ENCODE measurements at regions not wholly inside any gene's neighbourhood (a gene's known extent, or its start where the extent isn't known, plus 50 kb on each side); places are given as distances from the start of the nearest gene placed in this dataset.
"Not testable (repeated sequence)": the region's sequence is repeated elsewhere in the genome, so short reads cannot be mapped to it uniquely, and the experiment has no call there.

DNA sequence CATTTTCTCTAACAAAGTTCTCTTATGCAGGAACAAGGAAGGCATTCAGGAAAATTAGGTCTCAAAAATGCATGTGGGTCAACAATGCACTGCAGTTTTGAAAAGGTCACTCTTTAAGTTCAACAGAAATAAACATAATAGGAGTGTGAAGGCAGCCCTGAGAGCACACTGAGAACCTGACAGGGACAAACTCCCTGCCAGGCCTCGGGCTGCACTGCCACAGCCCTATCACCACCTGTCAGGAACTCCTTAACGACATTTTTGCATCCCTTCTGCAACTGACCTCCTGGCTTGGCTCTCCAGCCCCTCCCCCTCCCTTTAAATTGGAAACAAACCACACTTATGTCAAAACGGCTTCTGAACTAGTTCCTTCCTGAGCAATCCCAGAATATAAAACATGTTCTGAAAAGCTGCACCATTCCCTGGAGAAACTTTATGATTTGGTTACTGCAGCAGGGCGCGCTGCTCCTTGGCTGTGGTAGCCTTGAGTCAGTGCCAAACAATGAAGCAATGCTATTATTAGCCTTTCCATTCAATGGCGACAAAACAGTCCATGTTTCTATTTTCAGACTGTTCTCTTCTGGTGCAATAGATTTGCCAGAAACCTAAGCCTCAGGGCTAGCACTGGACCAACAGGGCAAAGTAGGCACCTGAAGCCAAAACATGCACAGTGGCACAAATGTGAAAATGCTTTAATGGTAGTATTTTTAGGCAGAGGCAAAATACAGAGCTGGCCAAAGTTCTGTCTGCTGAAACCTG, 160.1 kb upstream of the ZNF608 start:
- no peak overlapping the region for H3K27ac ChIP-seq (ENCODE audit: low read length)
- H3K36me3 ChIP-seq (ENCODE audit: control insufficient read depth, low read depth, low read length), result no peaks in the 10 kb centered on the region
- H3K4me1 ChIP-seq (ENCODE audit: control insufficient read depth, low read depth, low read length), result peaks cover 38% of the 10 kb centered on the region
- no peaks in the 10 kb centered on the region for H3K9me3 ChIP-seq (ENCODE audit: control insufficient read depth, low read depth, low read length)
- no peak overlapping the region for H3K9ac ChIP-seq (ENCODE audit: low read length)
- peaks cover 38% of the 10 kb centered on the region for H3K27me3 ChIP-seq (ENCODE audit: control insufficient read depth, insufficient read depth, low read length)
- H3K4me3 ChIP-seq (ENCODE audit: low read length), result no peak overlapping the region

DNA sequence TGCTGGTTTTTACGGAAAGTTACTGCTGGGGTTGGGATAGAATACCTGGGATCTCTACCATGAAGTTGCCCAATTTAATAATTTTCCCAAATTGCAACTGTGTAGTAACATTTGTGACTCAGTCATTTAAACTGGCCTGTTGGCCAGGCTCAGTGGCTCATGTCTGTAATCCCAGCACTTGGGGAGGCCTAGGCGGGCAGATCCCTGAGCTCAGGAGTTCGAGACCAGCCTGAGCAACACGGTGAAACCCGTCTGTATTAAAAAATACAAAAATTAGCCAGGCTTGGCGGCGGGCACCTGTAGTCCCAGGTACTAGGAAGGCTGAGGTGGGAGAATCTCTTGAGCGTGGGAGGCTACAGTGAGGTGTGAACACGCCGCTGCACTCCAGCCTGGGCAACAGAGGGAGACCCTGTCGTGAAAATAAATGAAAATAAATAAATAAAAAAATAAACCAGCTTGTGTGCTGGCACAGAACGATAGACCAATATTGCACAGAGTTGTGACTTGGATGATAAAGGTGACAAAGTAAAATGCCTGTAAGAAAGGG, 160.7 kb upstream of the ZNF608 start:
- Histone ChIP-seq H3K36me3 (ENCODE audit: control insufficient read depth, low read depth, low read length) (no peaks in the 10 kb centered on the region), H3K4me3 (ENCODE audit: low read length) (no peak overlapping the region), H3K4me1 (ENCODE audit: control insufficient read depth, low read depth, low read length) (peaks cover 35% of the 10 kb centered on the region), H3K9me3 (ENCODE audit: control insufficient read depth, low read depth, low read length) (no peaks in the 10 kb centered on the region), H3K27ac (ENCODE audit: low read length) (no peak overlapping the region), H3K27me3 (ENCODE audit: control insufficient read depth, insufficient read depth, low read length) (peaks cover 38% of the 10 kb centered on the region), H3K9ac (ENCODE audit: low read length) (no peak overlapping the region)

DNA sequence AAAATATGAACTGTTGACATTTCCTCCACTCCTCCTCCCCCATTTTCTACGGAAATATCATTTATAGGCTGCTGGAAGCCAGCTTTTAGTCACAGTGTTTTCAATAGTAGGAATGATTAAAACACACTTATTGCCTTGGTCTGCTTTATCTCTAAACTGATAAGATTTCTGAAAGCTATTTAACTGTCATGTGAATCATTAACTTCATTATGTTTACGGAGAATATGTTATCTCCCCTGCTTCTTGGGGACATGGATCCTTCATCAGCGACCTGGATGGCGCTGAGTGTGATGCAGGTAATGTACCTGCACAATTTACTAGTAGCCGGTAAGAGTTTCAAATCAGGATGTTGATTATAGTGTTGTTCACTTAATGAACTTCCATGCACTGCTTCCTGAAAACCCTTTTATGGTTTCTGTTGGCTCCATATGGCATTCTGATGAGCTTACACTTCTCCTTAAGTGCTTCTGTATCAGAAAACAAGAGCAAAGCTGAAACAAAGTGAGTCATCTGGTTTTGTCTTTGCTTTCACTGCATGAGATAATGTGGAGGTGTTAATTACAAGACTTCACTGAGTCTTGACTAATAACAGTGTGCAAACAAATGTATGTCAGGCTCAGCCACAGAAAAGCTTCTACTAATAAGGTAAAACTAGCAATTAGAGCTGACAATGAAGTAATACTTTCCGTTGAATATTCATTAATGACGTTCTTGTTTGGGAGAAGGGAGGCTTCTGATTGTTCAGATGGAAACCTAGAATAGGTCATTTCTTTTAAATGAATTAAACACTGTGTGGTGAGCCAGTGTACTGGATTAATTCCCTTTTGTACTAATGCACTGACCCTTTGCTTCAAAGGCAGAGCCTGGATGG, 162.4 kb upstream of the ZNF608 start:
- peaks cover 30% of the 10 kb centered on the region for H3K4me1 ChIP-seq (ENCODE audit: control insufficient read depth, low read depth, low read length)
- no peak overlapping the region for H3K4me3 ChIP-seq (ENCODE audit: low read length)
- H3K27me3 ChIP-seq (ENCODE audit: control insufficient read depth, insufficient read depth, low read length), result peaks cover 30% of the 10 kb centered on the region
- H3K36me3 ChIP-seq (ENCODE audit: control insufficient read depth, low read depth, low read length), result no peaks in the 10 kb centered on the region
- H3K27ac ChIP-seq (ENCODE audit: low read length), result no peak overlapping the region
- no peaks in the 10 kb centered on the region for H3K9me3 ChIP-seq (ENCODE audit: control insufficient read depth, low read depth, low read length)
- no peak overlapping the region for H3K9ac ChIP-seq (ENCODE audit: low read length)

DNA sequence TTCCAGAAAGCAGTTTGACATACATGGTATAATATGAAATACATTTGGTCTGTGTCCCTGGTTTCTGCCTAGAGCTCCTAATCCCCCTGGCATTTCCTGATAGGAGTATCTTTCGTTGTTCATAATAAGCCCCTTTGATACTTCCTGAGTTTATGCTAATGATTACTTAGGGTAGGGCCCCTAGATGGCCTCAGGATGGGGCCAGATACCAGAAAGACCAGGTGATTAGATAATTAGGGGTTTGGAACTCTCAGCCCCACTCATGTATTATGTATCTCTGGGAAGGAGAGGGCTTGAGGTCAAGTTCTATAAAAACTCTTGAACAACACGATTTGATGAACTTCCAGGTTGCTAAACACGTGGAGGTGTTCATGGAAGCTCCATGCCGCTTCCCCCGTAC, 163.3 kb upstream of the ZNF608 start:
- Histone ChIP-seq H3K27me3 (ENCODE audit: control insufficient read depth, insufficient read depth, low read length) (peaks cover 21% of the 10 kb centered on the region), H3K4me1 (ENCODE audit: control insufficient read depth, low read depth, low read length) (peaks cover 30% of the 10 kb centered on the region), H3K36me3 (ENCODE audit: control insufficient read depth, low read depth, low read length) (no peaks in the 10 kb centered on the region), H3K4me3 (ENCODE audit: low read length) (no peak overlapping the region), H3K9ac (ENCODE audit: low read length) (no peak overlapping the region), H3K27ac (ENCODE audit: low read length) (no peak overlapping the region), H3K9me3 (ENCODE audit: control insufficient read depth, low read depth, low read length) (no peaks in the 10 kb centered on the region)

DNA sequence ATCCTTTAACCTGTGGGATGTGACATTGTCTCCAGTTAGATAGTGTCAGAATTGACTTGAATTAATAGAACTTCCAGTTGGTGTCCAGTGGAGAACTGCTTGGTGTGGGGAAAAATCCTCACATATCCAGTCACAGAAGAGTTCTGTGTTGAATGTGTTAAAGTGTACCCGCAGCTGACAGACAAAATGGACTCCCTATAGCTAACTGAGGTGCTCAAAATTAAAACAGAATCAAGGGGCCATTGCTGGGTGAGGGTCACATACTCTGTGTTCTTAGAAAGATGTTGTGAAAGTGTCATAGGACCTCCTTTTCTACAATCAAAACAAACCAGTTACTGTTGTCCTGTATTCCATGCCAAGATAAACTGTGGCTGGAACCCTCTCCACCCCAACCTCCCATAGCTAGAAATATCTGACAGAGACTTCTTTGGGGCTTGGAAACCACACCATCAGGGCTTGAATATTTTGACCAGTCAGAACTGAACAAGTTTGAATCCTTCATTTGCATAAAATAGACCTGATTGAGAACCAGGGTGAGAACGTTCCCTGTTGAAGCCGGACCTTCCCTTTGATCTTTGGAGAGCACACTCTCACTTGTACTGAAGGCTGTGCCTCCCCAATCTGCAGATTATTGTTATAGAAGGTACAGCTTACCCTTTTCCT, 164.0 kb upstream of the ZNF608 start:
- Histone ChIP-seq H3K36me3 (ENCODE audit: control insufficient read depth, low read depth, low read length) (no peaks in the 10 kb centered on the region), H3K9ac (ENCODE audit: low read length) (no peak overlapping the region), H3K4me3 (ENCODE audit: low read length) (no peak overlapping the region), H3K4me1 (ENCODE audit: control insufficient read depth, low read depth, low read length) (peaks cover 22% of the 10 kb centered on the region), H3K27me3 (ENCODE audit: control insufficient read depth, insufficient read depth, low read length) (peaks cover 16% of the 10 kb centered on the region), H3K9me3 (ENCODE audit: control insufficient read depth, low read depth, low read length) (no peaks in the 10 kb centered on the region), H3K27ac (ENCODE audit: low read length) (no peak overlapping the region)

DNA sequence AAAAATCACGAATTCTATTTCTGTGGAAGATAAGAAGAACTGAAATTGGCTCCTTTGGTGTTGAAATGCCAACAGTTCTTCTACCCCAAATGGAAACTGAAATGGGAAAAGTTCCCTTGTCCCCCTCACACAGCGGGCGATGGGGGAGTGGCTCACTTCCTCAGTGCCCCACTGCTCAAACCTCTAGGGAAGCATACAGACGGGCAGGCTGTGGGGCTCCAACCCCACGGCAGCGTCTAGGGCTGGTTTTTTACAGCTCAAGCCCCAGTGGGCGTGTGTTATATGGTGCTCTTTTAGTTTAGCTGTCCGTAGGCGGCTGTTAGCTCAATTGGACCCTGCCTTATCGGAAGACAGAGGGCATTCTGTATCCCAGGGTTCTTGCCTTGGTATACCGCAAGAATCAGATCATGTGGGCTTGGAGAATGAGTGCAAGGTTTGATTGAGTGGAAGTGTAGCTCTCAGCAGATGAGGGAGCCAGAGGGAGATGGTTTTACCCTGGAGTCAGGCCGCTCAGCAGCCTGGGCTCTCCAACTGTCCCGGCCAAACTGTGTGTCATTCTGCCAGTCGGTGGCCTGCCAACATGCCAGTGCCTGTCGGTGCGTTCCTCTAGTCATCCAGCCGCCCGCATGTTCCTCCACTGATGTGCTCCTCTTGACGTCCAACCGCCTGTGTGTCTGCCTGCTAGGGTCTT, 166.3 kb upstream of the ZNF608 start:
- no peaks in the 10 kb centered on the region for H3K36me3 ChIP-seq (ENCODE audit: control insufficient read depth, low read depth, low read length)
- peaks cover 5% of the 10 kb centered on the region for H3K27me3 ChIP-seq (ENCODE audit: control insufficient read depth, insufficient read depth, low read length)
- H3K9me3 ChIP-seq (ENCODE audit: control insufficient read depth, low read depth, low read length), result no peaks in the 10 kb centered on the region
- peaks cover 7% of the 10 kb centered on the region for H3K4me1 ChIP-seq (ENCODE audit: control insufficient read depth, low read depth, low read length)
- H3K9ac ChIP-seq (ENCODE audit: low read length), result no peak overlapping the region
- no peak overlapping the region for H3K27ac ChIP-seq (ENCODE audit: low read length)
- no peak overlapping the region for H3K4me3 ChIP-seq (ENCODE audit: low read length)

DNA sequence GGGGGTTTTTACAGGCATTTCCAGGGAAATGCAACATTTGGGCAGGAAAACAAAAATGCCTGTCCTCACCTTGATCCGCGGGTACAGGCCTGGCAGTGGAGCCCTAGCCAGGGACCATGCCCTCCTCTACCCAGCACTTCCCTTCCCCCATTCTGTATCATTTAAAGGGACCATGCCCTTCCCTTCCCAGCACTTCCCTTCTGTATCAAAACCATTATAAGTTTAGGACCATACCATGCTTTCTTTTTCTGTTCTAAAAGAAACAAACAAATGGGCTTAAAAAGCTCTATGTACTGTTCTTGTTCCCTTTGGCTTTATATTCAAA, 166.9 kb upstream of the ZNF608 start:
- Histone ChIP-seq H3K4me3 (ENCODE audit: low read length) (no peak overlapping the region), H3K27me3 (ENCODE audit: control insufficient read depth, insufficient read depth, low read length) (peaks cover 5% of the 10 kb centered on the region), H3K9ac (ENCODE audit: low read length) (no peak overlapping the region), H3K4me1 (ENCODE audit: control insufficient read depth, low read depth, low read length) (peaks cover 7% of the 10 kb centered on the region), H3K27ac (ENCODE audit: low read length) (no peak overlapping the region), H3K9me3 (ENCODE audit: control insufficient read depth, low read depth, low read length) (no peaks in the 10 kb centered on the region), H3K36me3 (ENCODE audit: control insufficient read depth, low read depth, low read length) (no peaks in the 10 kb centered on the region)

DNA sequence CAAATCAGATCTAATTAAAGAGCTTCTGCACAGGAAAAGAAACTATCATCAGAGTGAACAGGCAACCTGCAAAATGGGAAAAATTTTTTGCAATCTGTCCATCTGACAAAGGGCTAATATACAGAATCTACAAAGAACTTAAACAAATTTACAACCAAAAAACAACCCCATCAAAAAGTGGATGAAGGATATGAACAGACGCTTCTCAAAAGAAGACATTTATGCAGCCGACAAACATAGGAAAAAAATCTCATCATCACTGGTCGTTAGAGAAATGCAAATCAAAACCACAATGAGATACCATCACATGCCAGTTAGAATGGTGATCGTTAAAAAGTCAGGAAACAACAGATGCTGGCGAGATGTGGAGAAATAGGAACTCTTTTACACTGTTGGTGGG, 169.9 kb upstream of the ZNF608 start:
- not testable (repeated sequence) for H3K27ac ChIP-seq (ENCODE audit: low read length); H3K9ac ChIP-seq (ENCODE audit: low read length); H3K36me3 ChIP-seq (ENCODE audit: control insufficient read depth, low read depth, low read length); H3K4me3 ChIP-seq (ENCODE audit: low read length); H3K9me3 ChIP-seq (ENCODE audit: control insufficient read depth, low read depth, low read length); H3K27me3 ChIP-seq (ENCODE audit: control insufficient read depth, insufficient read depth, low read length)
- H3K4me1 ChIP-seq (ENCODE audit: control insufficient read depth, low read depth, low read length), result peaks cover 29% of the 10 kb centered on the region

DNA sequence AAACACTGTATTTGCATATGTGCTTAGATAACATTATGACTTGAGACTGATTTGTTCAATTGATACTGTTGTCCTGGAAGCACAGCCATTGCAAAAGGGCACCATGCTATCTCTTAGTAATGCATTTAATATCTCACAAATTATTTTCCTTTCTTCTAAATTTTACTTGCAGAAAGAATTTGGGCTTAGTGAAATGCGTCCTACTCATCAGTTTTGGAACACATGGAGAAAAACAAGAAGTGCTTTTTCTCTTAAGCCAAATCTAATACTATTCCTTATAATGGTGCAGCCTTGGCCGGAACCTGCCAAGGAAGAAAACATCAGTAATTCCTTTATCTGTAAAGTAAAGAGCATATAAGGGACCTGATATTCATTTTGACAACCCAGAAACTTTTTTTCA, 172.2 kb upstream of the ZNF608 start:
- no peak overlapping the region for H3K4me3 ChIP-seq (ENCODE audit: low read length)
- H3K27ac ChIP-seq (ENCODE audit: low read length), result no peak overlapping the region
- H3K9me3 ChIP-seq (ENCODE audit: control insufficient read depth, low read depth, low read length), result no peaks in the 10 kb centered on the region
- no peaks in the 10 kb centered on the region for H3K36me3 ChIP-seq (ENCODE audit: control insufficient read depth, low read depth, low read length)
- H3K9ac ChIP-seq (ENCODE audit: low read length), result no peak overlapping the region
- peaks cover 52% of the 10 kb centered on the region for H3K4me1 ChIP-seq (ENCODE audit: control insufficient read depth, low read depth, low read length)
- no peaks in the 10 kb centered on the region for H3K27me3 ChIP-seq (ENCODE audit: control insufficient read depth, insufficient read depth, low read length)

DNA sequence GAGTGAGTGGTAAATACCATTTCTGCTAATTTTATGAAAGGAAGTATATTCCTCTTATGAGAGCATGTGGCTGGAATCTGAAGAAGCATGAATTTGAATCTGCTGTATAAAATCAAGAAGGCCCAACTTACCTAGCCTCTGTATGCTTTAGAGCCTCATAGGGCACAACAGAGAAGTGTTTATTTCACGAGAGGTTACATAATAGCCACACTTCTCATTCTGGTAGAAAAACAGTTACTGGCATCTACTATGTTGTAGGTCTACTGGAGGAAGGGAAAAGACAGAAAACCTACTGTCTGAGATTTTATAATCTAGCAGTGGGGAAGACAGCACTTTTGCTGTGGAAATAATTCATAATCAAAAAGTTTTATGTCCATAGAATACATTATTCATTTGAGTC, 172.6 kb upstream of the ZNF608 start:
- Histone ChIP-seq H3K27ac (ENCODE audit: low read length) (no peak overlapping the region), H3K9ac (ENCODE audit: low read length) (no peak overlapping the region), H3K4me1 (ENCODE audit: control insufficient read depth, low read depth, low read length) (peaks cover 54% of the 10 kb centered on the region), H3K27me3 (ENCODE audit: control insufficient read depth, insufficient read depth, low read length) (no peaks in the 10 kb centered on the region), H3K9me3 (ENCODE audit: control insufficient read depth, low read depth, low read length) (no peaks in the 10 kb centered on the region), H3K4me3 (ENCODE audit: low read length) (peak overlapping the region; percentile 36), H3K36me3 (ENCODE audit: control insufficient read depth, low read depth, low read length) (no peaks in the 10 kb centered on the region)

Data from iPS-18a (cell line).